PC-3 (cell line): ENCODE measurements at regions not wholly inside any gene's neighbourhood (a gene's known extent, or its start where the extent isn't known, plus 50 kb on each side); places are given as distances from the start of the nearest gene placed in this dataset.

Experiments
- ATAC-seq: fragments of 200-7000 bp; cut with Tn5 transposase; 2 replicates; pipeline ENCODE4 v1.9.1; 2020; ENCODE audit warnings: mild to moderate bottlenecking, moderate library complexity
- BruUV-seq: library from RNA; stranded (reverse); fragments of 400-500 nt; replicated peaks from 2 replicates; lab custom pipeline; 2021; lab: Mats Ljungman, UMichigan
- CTCF ChIA-PET: fragments of 300-600 bp; sonication (Branson Sonifier 250); formaldehyde crosslinking; loops from one replicate; lab custom pipeline; 2022; ENCODE audit warnings: antibody characterized with exemption; lab: Charles Lee
- POLR2A ChIA-PET: fragments of 300-600 bp; sonication (Branson Sonifier 250); formaldehyde crosslinking; loops from one replicate; lab custom pipeline; 2022; ENCODE audit warnings: antibody characterized with exemption; ENCODE audit not compliant: unreplicated experiment; lab: Charles Lee
- DNase-seq: peaks from one replicate; pipeline ENCODE4 v3.0.0-alpha.2; 2015
- H2AFZ ChIP-seq: fragments of 300-600 bp; sonication (generic); 2 replicates; pipeline ENCODE4 v1.6.0; 2016; ENCODE audit warnings: antibody characterized with exemption, low read length
- H3F3A ChIP-seq: fragments of 300-600 bp; sonication (generic); one replicate; pipeline ENCODE4 v1.6.0; 2017; ENCODE audit warnings: antibody characterized with exemption, low read length, control low read depth, mild to moderate bottlenecking; ENCODE audit not compliant: unreplicated experiment
- H3K27ac ChIP-seq: fragments of 300-600 bp; sonication (generic); 2 replicates; pipeline ENCODE4 v1.5.1; 2016; ENCODE audit warnings: mild to moderate bottlenecking, low read length
- H3K27me3 ChIP-seq: fragments of 300-600 bp; sonication (generic); 2 replicates; pipeline ENCODE4 v1.6.1; 2016; ENCODE audit warnings: low read length, mixed read lengths
- H3K36me3 ChIP-seq: fragments of 300-600 bp; sonication (generic); 2 replicates; pipeline ENCODE4 v1.6.1; 2016; ENCODE audit warnings: low read depth, mixed run types, low read length, mixed read lengths
- H3K4me1 ChIP-seq: fragments of 300-600 bp; sonication (generic); 2 replicates; pipeline ENCODE4 v1.5.1; 2016; ENCODE audit warnings: low read length; ENCODE audit not compliant: insufficient read depth
- H3K4me2 ChIP-seq: fragments of 300-600 bp; sonication (generic); 2 replicates; pipeline ENCODE4 v1.6.0; 2016; ENCODE audit warnings: low read length
- H3K4me3 ChIP-seq: fragments of 300-600 bp; sonication (generic); 2 replicates; pipeline ENCODE4 v1.5.1; 2016; ENCODE audit warnings: mild to moderate bottlenecking, low read length, mixed read lengths
- H3K79me2 ChIP-seq: fragments of 300-600 bp; sonication (generic); 2 replicates; pipeline ENCODE4 v1.6.1; 2017; ENCODE audit warnings: low read length, mixed read lengths
- H3K9ac ChIP-seq: fragments of 300-600 bp; sonication (generic); 2 replicates; pipeline ENCODE4 v1.6.0; 2016; ENCODE audit warnings: mild to moderate bottlenecking, low read length
- H3K9me2 ChIP-seq: fragments of 300-600 bp; sonication (generic); replicated peaks from 2 replicates; pipeline ENCODE4 v1.6.1; 2016; ENCODE audit warnings: mixed run types, low read length, mixed read lengths
- H3K9me3 ChIP-seq: fragments of 300-600 bp; sonication (generic); 2 replicates; pipeline ENCODE4 v1.6.1; 2016; ENCODE audit warnings: low read length, mixed read lengths
- H4K20me1 ChIP-seq: fragments of 300-600 bp; sonication (generic); 2 replicates; pipeline ENCODE4 v1.6.1; 2016; ENCODE audit warnings: low read length, mixed read lengths
- CTCF ChIP-seq: fragments of 300-600 bp; sonication (generic); conservative IDR thresholded peaks from 2 replicates; pipeline ENCODE4 v1.5.1; 2017; ENCODE audit warnings: antibody characterized with exemption, low read depth, mild to moderate bottlenecking, low read length
- EZH2 ChIP-seq: fragments of 300-600 bp; sonication (generic); IDR thresholded peaks from one replicate; pipeline ENCODE4 v1.6.1; 2017; ENCODE audit warnings: antibody characterized with exemption, mild to moderate bottlenecking, low read length; ENCODE audit not compliant: unreplicated experiment
- EZH2phosphoT487 ChIP-seq: fragments of 300-600 bp; sonication (generic); IDR thresholded peaks from 2 replicates; pipeline ENCODE4 v1.6.1; 2018; ENCODE audit warnings: mild to moderate bottlenecking, antibody characterized with exemption, low read length, borderline replicate concordance
- intact Hi-C: fragments of 100-400 bp; cut with micrococcal nuclease; formaldehyde crosslinking; loops from 2 replicates; pipeline ENCODE4 v1.9.0; 2023

DNA sequence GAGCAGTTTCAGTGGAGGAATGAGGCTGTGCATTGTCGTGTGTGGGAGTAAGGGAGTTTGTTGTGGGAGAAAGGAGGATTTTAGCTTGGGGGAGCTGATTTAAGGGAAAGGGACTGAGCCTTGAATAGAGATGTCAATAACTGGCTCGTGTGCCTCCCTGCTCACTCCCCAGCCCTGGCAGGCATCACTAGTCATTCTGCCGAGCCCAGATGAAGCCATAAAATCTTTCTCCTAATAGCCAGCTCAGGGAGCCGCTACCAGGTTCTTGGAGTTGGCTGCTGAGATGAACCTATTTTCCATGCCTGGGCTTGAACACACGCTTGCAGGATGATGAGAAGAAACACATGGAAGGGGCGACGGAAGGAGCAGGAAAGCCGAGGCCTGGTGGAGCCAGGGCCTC, 65.0 kb upstream of the POU3F1 start:
- Histone ChIP-seq H4K20me1 (no peaks in the 10 kb centered on the region), H3F3A (no peaks in the 10 kb centered on the region), H3K27ac (no peak overlapping the region), H2AFZ (no peak overlapping the region), H3K9me2 (no peaks in the 10 kb centered on the region), H3K4me2 (no peak overlapping the region), H3K27me3 (peaks cover 13% of the 10 kb centered on the region; the same call in 1 of the 2 replicates), H3K36me3 (no peaks in the 10 kb centered on the region), H3K79me2 (no peaks in the 10 kb centered on the region), H3K4me1 (no peaks in the 10 kb centered on the region), H3K9me3 (no peaks in the 10 kb centered on the region), H3K9ac (no peak overlapping the region), H3K4me3 (no peak overlapping the region)
- no peak for TF ChIP-seq EZH2
- no peak for TF ChIP-seq EZH2phosphoT487
- no peak for TF ChIP-seq CTCF
- ChIA-PET POLR2A (no interaction called here), CTCF (no interaction called here)
- DNase-seq (no peak), ATAC-seq (no peak)
- intact Hi-C loops: no loop called here
- BruUV-seq: no TSS peak

DNA sequence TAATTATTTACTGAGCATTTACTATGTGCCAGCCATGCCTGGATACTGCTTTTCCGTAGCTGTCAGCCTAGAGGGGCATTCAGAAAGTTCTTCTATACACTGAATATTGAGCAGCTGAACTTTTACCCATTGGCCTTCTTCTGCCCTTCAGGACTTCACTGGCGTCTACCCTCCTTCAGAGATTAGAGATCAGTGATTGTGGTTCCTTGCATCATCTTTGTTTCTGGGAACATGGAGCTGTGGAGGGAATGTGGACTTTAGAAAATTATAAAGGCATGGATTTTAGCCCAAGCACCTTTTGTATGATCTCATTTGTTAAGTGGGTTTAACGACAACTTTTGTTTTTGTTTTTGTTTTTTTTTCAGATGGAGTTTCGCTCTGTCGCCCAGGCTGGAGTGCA, 58.7 kb upstream of the POU3F1 start:
- DNase-seq (no peak), ATAC-seq (no peak)
- Histone ChIP-seq H3K9ac (no peak overlapping the region), H3F3A (no peaks in the 10 kb centered on the region), H3K9me2 (no peaks in the 10 kb centered on the region), H3K79me2 (no peaks in the 10 kb centered on the region), H3K27me3 (peaks cover 25% of the 10 kb centered on the region), H3K4me2 (no peak overlapping the region), H3K36me3 (no peaks in the 10 kb centered on the region), H2AFZ (no peak overlapping the region), H3K4me3 (no peak overlapping the region), H3K27ac (no peak overlapping the region), H4K20me1 (no peaks in the 10 kb centered on the region), H3K4me1 (no peaks in the 10 kb centered on the region), H3K9me3 (no peaks in the 10 kb centered on the region)
- CTCF ChIA-PET: no interaction called here
- intact Hi-C loops: no loop called here
- POLR2A ChIA-PET: no interaction called here
- no TSS peak for BruUV-seq
- TF ChIP-seq EZH2phosphoT487 (no peak), CTCF (no peak), EZH2 (no peak)

DNA sequence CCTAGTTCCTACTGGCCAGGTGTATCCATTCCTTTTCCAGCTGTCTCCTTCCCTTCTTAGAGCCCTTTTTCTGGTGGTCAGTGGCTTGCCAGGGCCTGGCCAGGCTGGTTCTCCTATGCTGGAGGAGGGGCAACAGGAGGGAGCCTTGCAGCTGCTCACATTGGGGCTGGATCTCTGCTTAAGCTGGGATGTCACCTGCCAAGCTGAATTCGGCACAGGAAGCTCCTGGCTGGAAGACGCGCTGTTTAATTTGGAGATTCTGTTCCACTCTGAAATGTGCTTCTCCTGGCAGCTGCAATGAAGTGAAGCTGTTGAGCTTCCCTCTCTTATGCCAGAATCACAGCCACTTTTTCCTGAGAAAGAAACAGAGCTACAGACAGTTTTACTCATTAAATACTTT, 56.0 kb upstream of the POU3F1 start:
- Histone ChIP-seq H3K36me3 (no peaks in the 10 kb centered on the region), H3K9ac (no peak overlapping the region), H4K20me1 (no peaks in the 10 kb centered on the region), H3K4me3 (no peak overlapping the region), H3K27ac (no peak overlapping the region), H3K4me2 (no peak overlapping the region), H3F3A (no peaks in the 10 kb centered on the region), H2AFZ (no peak overlapping the region), H3K27me3 (peaks cover 28% of the 10 kb centered on the region), H3K4me1 (no peaks in the 10 kb centered on the region), H3K79me2 (no peaks in the 10 kb centered on the region), H3K9me2 (no peaks in the 10 kb centered on the region), H3K9me3 (no peaks in the 10 kb centered on the region)
- no peak for TF ChIP-seq EZH2
- TF ChIP-seq CTCF: no peak
- no peak for TF ChIP-seq EZH2phosphoT487
- DNase-seq (no peak), ATAC-seq (no peak)
- ChIA-PET POLR2A (no interaction called here), CTCF (no interaction called here)
- BruUV-seq: no TSS peak
- intact Hi-C loops: no loop called here
